ENCODE measurements at regions not wholly inside any gene's neighbourhood (a gene's known extent, or its start where the extent isn't known, plus 50 kb on each side); places are given as distances from the start of the nearest gene placed in this dataset.
"Not testable (repeated sequence)": the region's sequence is repeated elsewhere in the genome, so short reads cannot be mapped to it uniquely, and the experiment has no call there.

DNA sequence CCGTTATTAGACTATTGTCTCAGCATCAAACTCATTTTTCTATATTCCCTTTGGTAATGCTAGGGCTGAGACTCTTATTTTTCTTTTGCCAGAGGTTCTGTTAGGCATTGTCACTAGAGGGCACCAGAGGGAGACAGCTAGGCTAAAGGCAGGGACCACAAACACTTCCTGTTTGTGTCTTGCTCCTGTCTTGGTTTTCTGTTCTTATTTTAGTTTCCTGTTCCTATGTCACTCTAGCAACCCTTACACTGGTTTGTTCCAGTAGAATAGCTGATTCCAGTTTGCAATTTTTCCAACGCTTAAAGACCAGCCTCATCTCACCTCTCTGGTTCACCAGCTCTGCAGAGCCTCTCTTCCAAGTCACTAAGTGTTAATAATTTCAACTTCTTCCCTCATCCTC, 772.0 kb downstream of the DIAPH3 start:
- DNase-seq, result peak; percentile 92

DNA sequence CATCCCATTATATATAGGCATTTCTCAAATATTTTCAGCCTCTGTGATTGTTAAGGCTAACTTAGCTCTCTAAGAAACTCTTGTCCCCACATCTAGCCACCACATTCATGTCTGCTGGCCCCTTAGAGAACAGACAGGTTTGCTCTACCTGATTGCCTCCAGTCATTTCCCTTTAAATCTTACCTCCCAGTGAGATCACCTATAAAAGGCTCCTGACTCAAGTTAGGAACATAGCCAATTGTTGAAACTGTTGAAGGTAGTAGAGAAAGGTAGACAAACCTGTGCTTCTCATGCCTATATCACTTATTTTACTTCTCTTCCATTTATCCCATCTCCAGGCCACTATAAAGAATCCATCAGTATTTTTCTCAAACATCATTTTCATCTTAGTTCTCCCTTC, 771.4 kb downstream of the DIAPH3 start:
- no peak for DNase-seq

DNA sequence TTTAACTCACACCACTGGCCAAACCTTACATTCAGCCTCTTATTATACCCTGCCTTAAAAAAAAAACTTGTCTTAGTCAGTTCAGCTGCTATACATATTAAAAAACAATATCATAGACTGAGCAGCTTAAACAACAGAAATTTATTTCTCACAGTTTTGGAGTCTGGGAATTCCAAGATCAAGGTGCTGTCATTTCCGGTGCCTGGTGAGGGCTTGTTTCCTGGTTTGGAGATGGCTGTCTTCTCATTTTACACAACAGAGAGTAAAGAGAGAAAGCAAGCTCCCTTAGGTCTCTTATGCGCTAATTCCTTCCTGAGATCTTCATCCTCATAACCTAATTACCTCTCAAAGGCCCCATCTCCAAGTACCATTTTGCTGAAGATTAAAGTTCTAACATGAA, 769.2 kb downstream of the DIAPH3 start:
- no peak for DNase-seq

DNA sequence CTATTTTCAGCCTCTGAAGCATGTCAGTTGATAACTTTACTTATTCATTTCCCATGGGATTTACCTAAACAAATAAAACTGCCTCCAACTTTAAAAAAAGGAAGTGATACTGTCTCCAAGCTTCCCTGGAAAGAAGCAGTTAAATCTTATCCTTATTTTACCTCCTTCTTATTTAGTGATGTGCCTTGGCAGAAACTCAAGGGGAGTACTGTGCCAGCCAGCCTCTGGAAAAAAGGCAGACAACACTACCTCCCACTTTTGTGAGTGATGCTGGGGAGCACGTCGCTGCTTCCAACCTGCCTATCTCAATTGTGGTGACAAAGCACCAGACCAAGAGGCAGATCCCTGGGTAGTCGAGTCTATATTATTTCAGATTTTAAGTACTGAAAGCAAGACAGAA, 765.6 kb downstream of the DIAPH3 start:
- no peak for DNase-seq

DNA sequence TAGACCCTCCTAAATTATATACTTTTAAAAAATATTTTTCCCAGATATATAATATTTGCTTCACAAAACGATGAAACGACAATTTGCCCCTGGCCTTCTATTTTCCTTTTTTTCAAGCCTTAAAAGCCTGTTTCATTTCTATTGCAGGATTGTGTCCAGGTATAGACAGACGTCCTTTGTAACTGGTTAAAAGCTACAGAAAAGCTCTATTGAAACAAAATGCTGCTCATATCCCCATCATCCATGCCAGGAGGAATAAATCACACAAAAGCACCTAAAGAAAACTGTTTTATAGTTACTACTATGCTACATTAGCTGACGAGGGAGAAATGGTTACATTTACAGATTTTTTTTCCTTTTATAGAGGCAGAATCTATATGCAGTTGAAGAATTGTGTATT, 765.1 kb downstream of the DIAPH3 start:
- DNase-seq, result no peak

DNA sequence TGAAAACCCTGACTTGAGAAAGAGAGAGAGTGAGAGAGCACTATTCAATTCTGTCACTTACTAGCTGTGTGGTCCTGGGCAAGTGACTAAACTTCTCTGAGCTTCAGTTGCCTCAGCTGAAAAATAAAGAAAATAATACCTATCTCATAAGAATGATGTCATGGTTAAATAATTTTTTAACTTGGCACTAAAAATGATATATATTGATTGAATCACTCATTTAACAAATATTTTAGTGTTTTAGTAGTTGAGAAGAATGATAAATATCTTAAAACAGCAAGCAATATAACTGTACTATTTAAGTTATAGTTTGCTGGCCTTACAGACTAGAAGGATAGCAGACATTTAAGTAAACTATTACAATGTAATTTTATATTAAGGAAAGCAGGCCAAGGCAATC, 764.2 kb downstream of the DIAPH3 start:
- no peak for DNase-seq

DNA sequence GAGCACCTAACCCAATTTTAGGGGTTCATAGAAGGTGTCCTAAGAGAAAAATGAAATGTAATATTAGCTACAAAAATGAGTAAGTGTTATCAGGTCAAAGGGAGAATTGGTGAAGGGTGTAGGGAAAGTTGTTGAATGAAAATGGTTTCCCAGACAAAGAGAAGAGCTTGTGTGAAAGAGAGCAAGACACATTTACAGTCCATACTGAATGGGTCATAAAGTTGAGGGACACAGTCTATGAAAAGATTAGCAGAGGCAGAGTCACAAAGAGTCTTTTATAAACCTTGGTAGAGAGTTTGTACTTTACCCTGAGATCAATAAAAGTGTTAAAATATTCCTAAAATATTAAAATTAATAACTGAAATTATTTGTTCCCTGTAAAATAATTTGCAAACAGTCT, 759.4 kb downstream of the DIAPH3 start:
- no peak for DNase-seq

DNA sequence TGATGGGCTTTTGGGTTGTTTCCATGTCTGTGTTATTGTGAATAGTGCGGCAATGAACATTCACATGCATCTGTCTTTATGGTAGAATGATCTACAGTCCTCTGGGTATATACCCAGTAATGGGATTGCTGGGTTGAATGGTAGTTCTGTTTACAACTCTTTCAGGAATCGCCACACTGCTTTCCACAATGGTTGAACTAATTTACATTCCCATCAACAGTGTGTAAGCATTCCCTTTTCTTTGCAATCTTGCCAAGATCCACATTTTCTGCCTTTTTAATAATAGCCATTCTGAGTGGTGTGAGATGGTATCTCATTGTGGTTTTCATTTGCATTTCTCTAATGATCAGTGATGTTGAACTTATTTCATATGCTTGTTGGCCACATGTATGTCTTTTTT, 756.5 kb downstream of the DIAPH3 start:
- DNase-seq, result not testable (repeated sequence)

DNA sequence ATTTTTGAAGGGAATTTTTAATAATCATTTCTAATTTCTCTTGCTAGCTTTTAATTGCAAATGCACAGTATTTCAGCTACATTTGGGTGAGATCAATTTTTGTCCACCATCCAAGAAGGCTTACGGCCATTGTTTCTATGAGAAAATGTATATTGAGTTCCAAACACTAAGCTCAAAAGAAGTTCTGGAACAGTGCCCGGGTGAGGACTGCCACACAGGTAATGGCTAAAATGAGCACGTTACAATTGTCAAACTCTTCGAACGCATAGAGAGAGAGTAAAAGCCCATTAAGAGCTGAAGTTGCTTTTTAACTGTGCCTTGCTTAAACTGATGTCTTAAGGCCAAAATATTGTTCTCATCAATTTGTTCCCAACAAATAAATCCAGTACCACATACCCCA, 755.0 kb downstream of the DIAPH3 start:
- DNase-seq, result no peak

DNA sequence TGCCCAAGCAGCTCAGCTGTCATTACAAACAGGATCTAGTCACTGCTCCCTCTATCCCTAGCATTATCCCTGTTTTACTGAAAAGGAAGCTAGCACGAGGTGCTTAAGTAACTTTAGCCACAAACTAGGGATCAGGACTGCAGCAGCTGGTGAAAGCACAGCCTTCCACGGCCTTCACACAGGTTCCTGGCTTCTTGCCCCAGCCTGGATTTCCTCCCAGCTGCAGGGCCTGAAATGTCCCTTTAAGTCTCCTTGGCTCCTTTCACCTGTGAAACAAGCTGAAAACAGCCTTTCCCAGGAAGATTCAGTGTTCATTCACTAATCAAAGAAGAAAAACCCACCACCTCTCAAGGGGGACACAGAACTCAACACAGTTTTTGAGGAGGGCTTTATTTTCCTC, 754.5 kb downstream of the DIAPH3 start:
- DNase-seq, result no peak

DNA sequence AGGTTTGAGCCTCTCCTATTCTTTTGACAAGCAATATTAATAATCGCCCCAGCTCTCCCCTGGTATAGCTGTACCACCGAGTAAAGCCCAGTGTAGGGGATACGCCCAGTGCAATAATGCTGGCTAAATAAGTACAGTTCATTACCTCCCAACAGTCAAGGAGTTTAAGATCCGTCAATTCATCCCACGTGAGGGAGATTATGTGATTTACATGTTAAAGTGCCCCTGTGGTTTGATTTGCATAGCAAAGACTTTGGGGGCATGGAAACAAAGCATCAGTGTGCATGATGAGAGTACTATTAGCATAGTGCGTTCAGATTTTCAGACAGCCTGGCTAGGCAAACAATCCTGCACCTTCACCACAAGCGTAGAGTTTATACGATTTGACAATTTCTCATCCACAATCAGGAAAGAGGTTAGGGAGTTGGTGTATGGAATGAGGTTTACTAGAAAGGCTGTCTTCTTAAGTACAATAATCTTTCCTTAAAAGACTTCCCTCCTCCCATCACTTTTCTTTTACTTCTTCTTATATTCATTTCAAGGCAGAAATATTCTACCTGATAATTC, 754.0 kb downstream of the DIAPH3 start:
- DNase-seq, result no peak

DNA sequence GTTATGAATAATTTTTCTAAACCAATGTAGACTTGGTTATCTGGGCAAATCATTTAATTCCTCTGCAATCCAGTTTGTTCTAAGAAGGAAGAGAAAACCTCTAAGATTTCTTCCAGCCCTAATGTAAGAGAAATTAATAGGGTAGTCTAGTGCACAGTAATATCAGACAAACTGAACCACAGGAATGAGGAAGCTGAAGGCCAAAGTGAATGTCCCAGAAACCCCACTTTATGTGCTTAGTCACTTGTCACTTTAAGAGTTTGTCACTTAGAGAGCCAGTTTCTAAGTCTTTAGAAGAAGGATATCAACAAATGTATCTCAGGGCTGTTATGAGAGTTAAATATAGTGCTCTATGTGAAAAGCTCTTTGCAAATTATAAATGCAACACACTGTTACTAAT, 750.6 kb downstream of the DIAPH3 start:
- peak; percentile 75 for DNase-seq

DNA sequence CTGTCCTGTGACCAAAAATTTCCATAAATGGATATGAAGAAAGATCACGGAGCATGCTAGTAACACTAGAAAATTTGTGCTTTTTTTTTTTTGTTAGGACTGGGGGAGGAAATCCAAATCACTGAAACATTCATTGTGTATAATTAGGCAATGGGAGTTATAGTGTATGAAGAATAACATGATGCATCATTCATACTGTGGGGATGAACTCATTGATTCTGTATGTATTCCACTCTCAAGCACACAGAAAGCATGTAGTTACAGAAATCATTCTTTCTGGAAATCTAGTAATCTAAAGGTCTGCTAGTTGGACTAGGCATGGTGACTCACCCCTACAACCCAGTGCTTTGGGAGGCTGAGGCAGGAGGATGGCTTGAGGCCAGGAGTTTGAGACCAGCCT, 749.7 kb downstream of the DIAPH3 start:
- DNase-seq, result no peak

DNA sequence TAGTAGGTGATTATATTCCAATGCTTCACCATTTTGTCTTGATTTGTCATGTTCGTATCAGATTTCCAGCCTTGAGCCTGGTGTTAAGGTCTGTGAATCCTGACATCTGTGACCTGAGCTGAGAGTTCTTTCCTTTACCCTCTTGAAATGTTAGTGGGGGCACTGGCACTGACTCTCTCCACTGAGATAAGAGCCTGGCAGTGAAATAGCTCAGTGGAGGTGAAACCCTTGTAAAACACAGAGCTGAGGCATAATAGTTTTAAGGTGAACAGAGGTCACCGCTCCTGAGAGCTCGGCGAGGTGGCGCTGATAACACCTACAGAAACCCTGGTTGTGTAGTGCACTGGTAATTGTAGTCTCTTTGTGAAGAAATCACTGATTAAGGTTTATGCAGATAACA, 748.2 kb downstream of the DIAPH3 start:
- no peak for DNase-seq

DNA sequence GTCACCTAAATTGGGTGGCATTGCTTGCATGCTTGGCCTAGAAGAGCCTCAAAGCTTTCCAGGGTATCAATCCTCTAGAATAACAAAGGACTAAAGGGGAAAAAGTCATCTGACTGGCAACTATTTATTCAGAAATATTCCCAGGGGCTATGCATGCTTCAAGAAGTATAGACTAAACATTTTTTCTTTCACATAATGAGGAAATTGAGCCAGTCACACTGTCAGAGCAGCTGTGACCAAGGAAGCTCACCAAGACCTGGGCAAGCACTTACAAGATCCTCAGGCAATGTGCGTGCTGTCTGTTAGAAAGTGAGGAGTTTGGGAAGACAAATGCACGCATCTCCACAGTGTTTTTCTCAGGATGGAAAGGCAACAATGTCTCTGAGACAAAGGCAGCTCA, 747.2 kb downstream of the DIAPH3 start:
- no peak for DNase-seq

DNA sequence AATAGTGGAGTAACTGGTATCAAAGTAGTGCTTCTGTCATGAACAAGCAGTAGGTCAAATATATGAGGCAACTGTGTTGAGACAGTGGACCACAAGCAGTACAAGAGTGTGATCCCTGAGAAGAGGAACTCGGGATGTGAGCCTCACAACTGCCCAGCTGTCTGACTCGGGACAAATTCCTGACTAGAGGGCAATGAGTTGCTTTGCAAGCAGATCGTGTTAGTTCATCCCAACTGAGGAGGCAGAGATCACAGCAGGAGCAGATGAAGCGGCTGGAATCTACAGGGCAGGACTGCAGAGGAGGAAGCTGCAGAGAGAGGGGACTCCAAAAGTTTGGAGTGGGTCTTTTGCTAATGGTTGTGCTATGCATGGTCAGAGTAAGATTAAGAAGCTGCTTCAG, 741.1 kb downstream of the DIAPH3 start:
- DNase-seq, result no peak

DNA sequence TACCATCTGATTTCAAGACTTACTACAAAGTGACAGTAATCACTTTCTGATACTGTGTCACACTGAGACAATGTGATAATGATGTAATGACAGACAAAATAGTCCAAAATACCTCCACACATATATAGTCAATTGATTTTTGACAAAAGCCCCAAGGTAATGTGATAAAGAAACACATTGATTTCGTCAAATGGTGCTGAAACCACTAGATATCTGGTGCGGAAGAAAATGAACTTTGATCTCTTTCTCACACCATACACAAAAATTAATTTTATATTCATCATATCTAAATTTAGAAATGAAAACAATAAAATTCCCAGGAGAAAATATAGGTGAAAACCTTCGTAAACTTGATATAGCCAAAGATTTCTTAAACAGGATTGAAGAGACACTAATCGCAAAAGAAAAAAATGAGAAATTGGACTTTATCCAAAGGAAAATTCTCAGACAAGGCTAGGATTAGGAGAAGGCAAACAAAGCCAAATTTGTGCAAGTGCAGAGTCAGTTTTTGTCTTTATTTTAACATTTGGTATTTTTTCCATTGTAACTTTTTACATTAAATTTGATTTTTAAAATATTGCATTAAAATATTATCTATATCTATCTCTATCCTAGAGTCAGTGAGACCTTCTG, 739.9 kb downstream of the DIAPH3 start:
- no peak for DNase-seq

DNA sequence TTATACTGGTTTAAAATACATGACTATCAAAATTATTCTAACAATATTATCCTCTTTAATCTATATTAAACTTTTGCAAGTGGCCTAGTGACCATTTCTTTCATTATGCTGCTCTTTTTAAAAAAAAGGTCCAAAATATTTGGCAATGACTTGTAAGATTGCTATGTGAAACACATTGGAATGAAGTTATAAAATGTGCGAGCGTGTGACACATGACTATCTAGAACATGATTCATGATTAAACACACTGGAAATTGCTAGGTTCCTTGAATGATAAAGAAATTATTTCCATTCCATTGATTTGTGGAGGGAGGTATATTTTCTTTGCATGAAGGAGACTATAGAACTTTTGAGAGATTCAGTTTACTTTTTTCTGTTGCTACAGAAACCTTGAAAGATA, 739.1 kb downstream of the DIAPH3 start:
- DNase-seq, result no peak

DNA sequence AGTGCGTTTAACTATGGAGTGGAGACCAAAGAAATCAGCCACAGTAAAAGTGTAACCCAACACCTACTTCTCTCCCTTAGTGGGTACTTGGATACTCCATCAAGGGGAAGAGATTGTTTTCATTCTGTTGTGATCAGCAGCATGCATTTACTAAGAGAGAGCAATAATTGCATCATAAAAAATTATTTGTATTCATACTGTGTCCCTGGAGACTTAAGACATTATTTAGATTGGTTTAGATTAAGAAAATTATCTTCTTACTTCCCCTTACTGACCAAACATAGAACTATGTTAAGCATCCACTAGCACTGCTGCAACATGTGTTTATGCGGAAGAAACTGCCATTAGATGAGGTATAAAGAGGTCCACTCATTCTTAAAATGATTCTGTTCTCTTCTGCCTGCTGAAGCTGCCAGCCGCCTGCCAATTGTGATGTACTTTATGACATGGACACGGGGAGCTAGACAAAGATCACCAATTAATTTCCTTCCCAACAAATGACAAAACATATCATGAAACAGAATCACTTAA, 738.5 kb downstream of the DIAPH3 start:
- DNase-seq, result no peak

DNA sequence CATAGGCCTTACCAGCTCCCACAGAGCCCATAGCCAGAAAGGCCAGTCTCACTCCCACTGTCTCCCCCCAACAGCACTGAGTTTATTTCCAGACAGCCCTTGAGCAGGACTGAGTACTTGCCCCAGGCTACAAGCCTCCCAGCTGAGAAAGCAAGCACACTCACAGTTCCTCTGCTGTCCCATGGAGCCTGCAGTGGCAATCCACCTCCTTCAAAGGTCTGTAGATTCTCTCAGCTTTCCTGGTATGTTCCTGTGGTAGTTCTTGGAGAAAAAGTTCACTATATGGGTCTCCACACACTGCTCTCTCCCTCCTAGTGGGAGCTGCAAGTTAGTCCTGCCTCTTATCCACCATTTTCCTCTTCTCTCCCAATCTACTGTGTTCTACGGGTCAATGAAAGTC, 728.7 kb downstream of the DIAPH3 start:
- no peak for DNase-seq

DNA sequence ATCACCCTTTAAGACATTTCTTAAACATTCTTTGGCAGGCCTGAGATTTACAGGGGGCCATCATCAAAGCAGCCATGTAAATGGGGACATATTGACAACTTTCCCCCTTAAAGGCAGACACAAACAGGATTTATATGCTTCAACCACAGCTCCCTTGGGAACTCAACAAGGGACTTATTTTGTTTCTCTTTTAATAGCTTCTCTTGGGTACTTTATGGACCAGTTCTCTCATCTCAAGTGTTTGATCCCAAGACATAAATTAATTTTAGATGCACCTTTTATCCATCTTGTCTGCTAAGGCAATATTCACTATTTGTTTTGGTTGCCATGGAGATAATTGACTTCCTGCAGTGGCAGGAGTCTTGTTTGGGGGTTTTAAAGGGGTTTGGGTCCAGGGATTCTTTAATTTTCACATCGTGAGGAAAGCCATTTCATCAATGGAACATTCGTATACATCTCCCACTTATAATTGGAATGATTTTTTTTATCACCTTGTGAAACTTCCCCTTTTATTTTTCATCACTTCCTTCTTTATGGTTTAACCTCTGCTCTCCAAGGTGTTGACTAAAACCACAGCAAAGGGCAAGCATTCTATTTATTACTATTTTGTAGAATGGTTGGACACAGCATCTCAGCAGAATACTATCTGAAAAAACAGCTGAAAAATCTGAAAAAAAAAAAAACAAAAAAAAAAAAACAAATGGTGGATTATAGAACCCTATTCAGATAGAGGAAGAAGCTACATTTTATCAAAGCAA, 726.0 kb downstream of the DIAPH3 start:
- DNase-seq, result peak; percentile 38

DNA sequence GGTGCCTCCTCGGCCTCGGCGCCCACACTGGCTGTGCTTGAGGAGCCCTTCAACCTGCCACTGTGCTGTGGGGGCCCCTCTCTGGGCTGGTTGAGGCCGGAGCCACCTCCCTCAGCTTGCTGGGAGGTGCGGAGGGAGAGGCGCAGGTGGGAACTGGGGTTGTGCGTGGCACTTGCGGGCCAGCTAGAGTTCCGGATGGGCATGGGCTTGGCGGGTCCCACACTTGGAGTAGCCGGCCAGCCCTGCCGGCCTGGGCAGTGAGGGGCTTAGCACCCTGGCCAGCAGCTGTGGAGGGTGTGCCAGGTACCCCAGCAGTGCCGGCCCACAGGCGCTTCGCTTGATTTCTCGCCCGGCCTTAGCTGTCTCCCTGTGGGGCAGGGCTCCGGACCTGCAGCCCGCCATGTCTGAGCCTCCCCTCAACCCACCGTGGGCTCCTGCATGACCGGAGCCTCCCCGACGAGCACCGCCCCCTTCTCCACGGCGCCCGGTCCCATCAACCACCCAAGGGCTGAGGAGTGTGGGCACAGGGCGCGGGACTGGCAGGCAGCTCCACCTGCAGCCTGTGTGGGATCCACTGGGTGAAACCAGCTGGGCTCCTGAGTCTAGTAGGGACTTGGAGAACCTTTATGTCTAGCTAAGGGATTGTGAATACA, 723.8 kb downstream of the DIAPH3 start:
- DNase-seq, result no peak

DNA sequence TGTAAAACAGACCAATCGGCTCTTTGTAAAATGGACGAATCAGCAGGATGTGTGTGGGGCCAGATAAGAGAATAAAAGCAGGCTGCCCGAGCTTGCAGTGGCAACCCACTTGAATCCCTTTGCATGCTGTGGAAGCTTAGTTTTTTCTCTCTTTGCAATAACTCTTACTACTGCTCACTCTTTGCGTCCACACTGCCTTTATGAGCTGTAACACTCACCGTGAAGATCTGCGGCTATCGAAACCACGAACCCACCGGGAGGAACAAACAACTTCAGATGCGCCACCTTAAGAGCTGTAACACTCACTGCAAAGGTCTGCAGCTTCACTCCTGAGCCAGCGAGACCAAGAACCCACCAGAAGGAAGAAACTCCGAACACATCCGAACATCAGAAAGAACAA, 722.7 kb downstream of the DIAPH3 start:
- peak; percentile 47 for DNase-seq
